WTC11 (cell line): ENCODE measurements at regions not wholly inside any gene's neighbourhood (a gene's known extent, or its start where the extent isn't known, plus 50 kb on each side); places are given as distances from the start of the nearest gene placed in this dataset.
"Not testable (repeated sequence)": the region's sequence is repeated elsewhere in the genome, so short reads cannot be mapped to it uniquely, and the experiment has no call there.

ENCODE experiments used
- ATAC-seq: fragments of 200-7000 bp; cut with Tn5 transposase; 2 replicates; pipeline ENCODE4 v1.10.0; 2021; ENCODE audit warnings: mild to moderate bottlenecking, moderate library complexity
- CTCF ChIA-PET: fragments of 300-600 bp; sonication (Branson Sonifier 250); formaldehyde crosslinking; loops from one replicate; lab custom pipeline; 2021; ENCODE audit warnings: antibody characterized with exemption; lab: Charles Lee
- POLR2A ChIA-PET: fragments of 350-600 bp; sonication (Branson Sonifier 250); formaldehyde crosslinking; loops from one replicate; lab custom pipeline; 2021; ENCODE audit warnings: antibody characterized with exemption; lab: Charles Lee
- DNase-seq: peaks from one replicate; pipeline ENCODE4 v3.0.0; 2021; ENCODE audit warnings: low spot score
- H3K27ac Mint-ChIP-seq: 2 replicates; pipeline ENCODE4 v1.8.0; 2021; ENCODE audit warnings: mixed read lengths
- H3K27me3 Mint-ChIP-seq: 2 replicates; pipeline ENCODE4 v1.8.0; 2021; ENCODE audit warnings: low read depth, mild to moderate bottlenecking, moderate library complexity, mixed read lengths
- H3K36me3 Mint-ChIP-seq: 2 replicates; pipeline ENCODE4 v1.8.0; 2021; ENCODE audit warnings: mixed read lengths
- H3K4me1 Mint-ChIP-seq: 2 replicates; pipeline ENCODE4 v1.8.0; 2022; ENCODE audit warnings: mixed read lengths
- H3K4me3 Mint-ChIP-seq: 2 replicates; pipeline ENCODE4 v1.8.0; 2021; ENCODE audit warnings: mild to moderate bottlenecking, moderate library complexity, mixed read lengths
- H3K9me3 Mint-ChIP-seq: 2 replicates; pipeline ENCODE4 v1.8.0; 2021; ENCODE audit warnings: mixed read lengths
- GTF2I ChIP-seq: fragments of 250-450 bp; sonication (Bioruptor Pico); conservative IDR thresholded peaks from 2 replicates; pipeline ENCODE4 v1.4.0; 2021; ENCODE audit warnings: mild to moderate bottlenecking
- HMGA2 ChIP-seq: fragments of 250-450 bp; sonication (Bioruptor Pico); IDR thresholded peaks from 2 replicates; pipeline ENCODE4 v1.4.0; 2021; ENCODE audit warnings: mild to moderate bottlenecking, moderate library complexity
- IRF2 ChIP-seq: sonication (generic); formaldehyde crosslinking; IDR thresholded peaks from 2 replicates; pipeline ENCODE4 v1.8.0; 2022; ENCODE audit warnings: low read depth, missing genetic modification reagents, borderline replicate concordance
- RELA ChIP-seq: sonication (generic); formaldehyde crosslinking; IDR thresholded peaks from 2 replicates; pipeline ENCODE4 v1.8.1; 2022; ENCODE audit warnings: missing genetic modification reagents, mild to moderate bottlenecking, borderline replicate concordance
- TCF7 ChIP-seq: sonication (generic); formaldehyde crosslinking; IDR thresholded peaks from 2 replicates; pipeline ENCODE4 v1.8.0; 2022; ENCODE audit warnings: mild to moderate bottlenecking, low read depth, missing genetic modification reagents, moderate library complexity
- ZNF138 ChIP-seq: sonication (generic); formaldehyde crosslinking; conservative IDR thresholded peaks from 2 replicates; pipeline ENCODE4 v1.8.1; 2022; ENCODE audit warnings: mild to moderate bottlenecking, moderate library complexity, missing genetic modification reagents
- ZNF396 ChIP-seq: fragments of 250-450 bp; sonication (Bioruptor Pico); IDR thresholded peaks from 2 replicates; pipeline ENCODE4 v1.8.0; 2021; ENCODE audit warnings: mild to moderate bottlenecking, moderate library complexity, borderline replicate concordance
- TF ChIP-seq, protein P1 (sequence below): sonication (generic); formaldehyde crosslinking; IDR thresholded peaks from 2 replicates; pipeline ENCODE4 v1.8.1; 2023; ENCODE audit warnings: mild to moderate bottlenecking, missing genetic modification reagents, moderate library complexity
- TF ChIP-seq, protein P2 (sequence below): sonication (generic); formaldehyde crosslinking; conservative IDR thresholded peaks from 2 replicates; pipeline ENCODE4 v1.8.1; 2022; ENCODE audit warnings: mild to moderate bottlenecking, missing genetic modification reagents
- TF ChIP-seq, protein P3 (sequence below): sonication (generic); formaldehyde crosslinking; IDR thresholded peaks from 2 replicates; pipeline ENCODE4 v1.8.1; 2023; ENCODE audit warnings: mild to moderate bottlenecking, missing genetic modification reagents
- TF ChIP-seq, protein P4 (sequence below): sonication (generic); formaldehyde crosslinking; conservative IDR thresholded peaks from 2 replicates; pipeline ENCODE4 v1.8.1; 2023; ENCODE audit warnings: mild to moderate bottlenecking, low read depth, missing genetic modification reagents, moderate library complexity
- TF ChIP-seq, protein P5 (sequence below): sonication (generic); formaldehyde crosslinking; IDR thresholded peaks from 2 replicates; pipeline ENCODE4 v1.8.1; 2022; ENCODE audit warnings: low read depth, mild to moderate bottlenecking, moderate library complexity, missing genetic modification reagents, borderline replicate concordance
- TF ChIP-seq, protein P6 (sequence below): fragments of 250-450 bp; sonication (Bioruptor Pico); conservative IDR thresholded peaks from 2 replicates; pipeline ENCODE4 v1.9.0; 2021; ENCODE audit warnings: mild to moderate bottlenecking

DNA sequence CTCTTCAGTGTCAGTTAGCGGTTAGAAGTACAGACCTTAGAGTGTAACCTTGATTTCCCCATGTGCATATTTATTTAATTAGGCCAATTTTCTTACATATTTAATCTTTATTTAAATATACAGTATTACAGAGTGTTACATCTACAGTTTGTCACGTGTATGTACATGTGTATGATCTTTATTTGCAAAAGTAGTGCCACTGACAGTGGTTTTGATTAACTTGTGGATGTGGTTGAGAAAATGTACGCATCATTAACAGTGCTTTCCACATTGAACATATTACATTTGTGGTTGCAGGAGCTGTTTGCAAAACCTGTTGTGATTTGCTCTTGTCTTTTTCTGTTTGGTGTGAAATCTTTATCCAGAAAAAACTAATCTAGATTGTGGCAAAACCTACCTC lies 535.5 kb downstream of the FLRT2 start:
- DNase-seq (no peak), ATAC-seq (no peak)
- TF ChIP-seq, protein P1, sequence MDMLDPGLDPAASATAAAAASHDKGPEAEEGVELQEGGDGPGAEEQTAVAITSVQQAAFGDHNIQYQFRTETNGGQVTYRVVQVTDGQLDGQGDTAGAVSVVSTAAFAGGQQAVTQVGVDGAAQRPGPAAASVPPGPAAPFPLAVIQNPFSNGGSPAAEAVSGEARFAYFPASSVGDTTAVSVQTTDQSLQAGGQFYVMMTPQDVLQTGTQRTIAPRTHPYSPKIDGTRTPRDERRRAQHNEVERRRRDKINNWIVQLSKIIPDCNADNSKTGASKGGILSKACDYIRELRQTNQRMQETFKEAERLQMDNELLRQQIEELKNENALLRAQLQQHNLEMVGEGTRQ: no peak
- TF ChIP-seq ZNF396 (CRISPR knock-in tag): no peak
- no peak for TF ChIP-seq IRF2 (CRISPR knock-in tag)
- TF ChIP-seq, protein P2, sequence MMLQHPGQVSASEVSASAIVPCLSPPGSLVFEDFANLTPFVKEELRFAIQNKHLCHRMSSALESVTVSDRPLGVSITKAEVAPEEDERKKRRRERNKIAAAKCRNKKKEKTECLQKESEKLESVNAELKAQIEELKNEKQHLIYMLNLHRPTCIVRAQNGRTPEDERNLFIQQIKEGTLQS (CRISPR knock-in tag): no peak
- TF ChIP-seq TCF7 (CRISPR knock-in tag): no peak
- no peak for TF ChIP-seq HMGA2 (CRISPR knock-in tag)
- no peak for TF ChIP-seq ZNF138 (CRISPR knock-in tag)
- TF ChIP-seq, protein P3, sequence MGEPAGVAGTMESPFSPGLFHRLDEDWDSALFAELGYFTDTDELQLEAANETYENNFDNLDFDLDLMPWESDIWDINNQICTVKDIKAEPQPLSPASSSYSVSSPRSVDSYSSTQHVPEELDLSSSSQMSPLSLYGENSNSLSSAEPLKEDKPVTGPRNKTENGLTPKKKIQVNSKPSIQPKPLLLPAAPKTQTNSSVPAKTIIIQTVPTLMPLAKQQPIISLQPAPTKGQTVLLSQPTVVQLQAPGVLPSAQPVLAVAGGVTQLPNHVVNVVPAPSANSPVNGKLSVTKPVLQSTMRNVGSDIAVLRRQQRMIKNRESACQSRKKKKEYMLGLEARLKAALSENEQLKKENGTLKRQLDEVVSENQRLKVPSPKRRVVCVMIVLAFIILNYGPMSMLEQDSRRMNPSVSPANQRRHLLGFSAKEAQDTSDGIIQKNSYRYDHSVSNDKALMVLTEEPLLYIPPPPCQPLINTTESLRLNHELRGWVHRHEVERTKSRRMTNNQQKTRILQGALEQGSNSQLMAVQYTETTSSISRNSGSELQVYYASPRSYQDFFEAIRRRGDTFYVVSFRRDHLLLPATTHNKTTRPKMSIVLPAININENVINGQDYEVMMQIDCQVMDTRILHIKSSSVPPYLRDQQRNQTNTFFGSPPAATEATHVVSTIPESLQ: no peak
- TF ChIP-seq, protein P4, sequence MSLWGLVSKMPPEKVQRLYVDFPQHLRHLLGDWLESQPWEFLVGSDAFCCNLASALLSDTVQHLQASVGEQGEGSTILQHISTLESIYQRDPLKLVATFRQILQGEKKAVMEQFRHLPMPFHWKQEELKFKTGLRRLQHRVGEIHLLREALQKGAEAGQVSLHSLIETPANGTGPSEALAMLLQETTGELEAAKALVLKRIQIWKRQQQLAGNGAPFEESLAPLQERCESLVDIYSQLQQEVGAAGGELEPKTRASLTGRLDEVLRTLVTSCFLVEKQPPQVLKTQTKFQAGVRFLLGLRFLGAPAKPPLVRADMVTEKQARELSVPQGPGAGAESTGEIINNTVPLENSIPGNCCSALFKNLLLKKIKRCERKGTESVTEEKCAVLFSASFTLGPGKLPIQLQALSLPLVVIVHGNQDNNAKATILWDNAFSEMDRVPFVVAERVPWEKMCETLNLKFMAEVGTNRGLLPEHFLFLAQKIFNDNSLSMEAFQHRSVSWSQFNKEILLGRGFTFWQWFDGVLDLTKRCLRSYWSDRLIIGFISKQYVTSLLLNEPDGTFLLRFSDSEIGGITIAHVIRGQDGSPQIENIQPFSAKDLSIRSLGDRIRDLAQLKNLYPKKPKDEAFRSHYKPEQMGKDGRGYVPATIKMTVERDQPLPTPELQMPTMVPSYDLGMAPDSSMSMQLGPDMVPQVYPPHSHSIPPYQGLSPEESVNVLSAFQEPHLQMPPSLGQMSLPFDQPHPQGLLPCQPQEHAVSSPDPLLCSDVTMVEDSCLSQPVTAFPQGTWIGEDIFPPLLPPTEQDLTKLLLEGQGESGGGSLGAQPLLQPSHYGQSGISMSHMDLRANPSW (CRISPR knock-in tag): no peak
- TF ChIP-seq, protein P5, sequence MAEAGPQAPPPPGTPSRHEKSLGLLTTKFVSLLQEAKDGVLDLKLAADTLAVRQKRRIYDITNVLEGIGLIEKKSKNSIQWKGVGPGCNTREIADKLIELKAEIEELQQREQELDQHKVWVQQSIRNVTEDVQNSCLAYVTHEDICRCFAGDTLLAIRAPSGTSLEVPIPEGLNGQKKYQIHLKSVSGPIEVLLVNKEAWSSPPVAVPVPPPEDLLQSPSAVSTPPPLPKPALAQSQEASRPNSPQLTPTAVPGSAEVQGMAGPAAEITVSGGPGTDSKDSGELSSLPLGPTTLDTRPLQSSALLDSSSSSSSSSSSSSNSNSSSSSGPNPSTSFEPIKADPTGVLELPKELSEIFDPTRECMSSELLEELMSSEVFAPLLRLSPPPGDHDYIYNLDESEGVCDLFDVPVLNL (CRISPR knock-in tag): no peak
- TF ChIP-seq RELA (CRISPR knock-in tag): no peak
- TF ChIP-seq, protein P6, sequence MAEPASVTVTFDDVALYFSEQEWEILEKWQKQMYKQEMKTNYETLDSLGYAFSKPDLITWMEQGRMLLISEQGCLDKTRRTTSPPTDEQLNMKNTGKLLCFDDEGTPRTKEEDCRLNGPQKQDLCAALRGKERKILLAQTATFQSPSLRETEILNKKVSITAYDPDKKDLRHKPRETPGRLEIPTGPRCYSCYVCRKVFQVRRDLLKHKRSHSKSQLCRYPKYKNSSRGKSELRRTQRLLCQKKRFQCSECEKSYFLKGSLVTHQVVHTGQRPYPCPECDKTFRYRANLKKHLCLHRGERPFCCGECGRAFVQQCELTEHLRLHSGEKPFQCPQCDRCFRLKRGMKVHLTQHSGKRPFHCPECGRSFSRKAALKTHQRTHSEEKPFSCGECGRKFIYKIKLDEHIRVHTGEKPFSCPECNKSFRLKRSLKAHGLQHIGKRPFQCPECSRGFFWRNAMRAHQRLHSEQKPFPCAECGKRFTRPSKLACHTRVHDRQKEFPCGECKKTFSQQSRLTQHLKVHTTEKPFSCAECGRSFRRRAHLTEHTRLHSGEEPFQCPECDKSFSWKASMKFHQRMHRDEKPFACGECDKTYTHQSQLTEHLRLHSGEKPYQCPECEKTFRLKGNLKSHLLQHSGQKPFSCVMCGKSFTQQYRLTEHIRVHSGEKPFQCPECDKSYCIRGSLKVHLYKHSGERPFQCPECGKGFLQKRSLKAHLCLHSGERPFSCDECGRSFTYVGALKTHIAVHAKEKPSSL (CRISPR knock-in tag): no peak
- Mint-ChIP-seq H3K36me3 (no peaks in the 10 kb centered on the region), H3K27ac (no peak overlapping the region), H3K9me3 (peaks cover 6% of the 10 kb centered on the region), H3K27me3 (no peaks in the 10 kb centered on the region), H3K4me3 (no peak overlapping the region), H3K4me1 (no peaks in the 10 kb centered on the region)
- POLR2A ChIA-PET: no interaction called here
- CTCF ChIA-PET: no interaction called here

DNA sequence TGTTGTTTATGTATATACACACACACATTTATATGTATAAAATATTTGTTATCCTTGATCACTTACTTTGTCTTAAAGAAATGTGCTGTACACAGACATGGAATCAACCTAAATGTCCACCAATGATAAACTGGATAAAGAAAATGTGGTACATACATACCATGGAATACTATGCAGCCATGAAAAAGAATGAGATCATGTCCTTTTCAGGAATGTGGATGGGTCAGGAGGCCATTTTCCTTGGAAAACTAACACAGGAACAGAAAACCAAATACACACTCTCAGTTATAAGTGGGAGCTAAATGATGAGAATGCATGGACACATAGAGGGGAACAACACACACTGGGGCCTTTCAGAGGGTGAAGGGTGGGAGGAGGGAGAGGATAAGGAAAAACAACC lies 534.7 kb downstream of the FLRT2 start:
- H3K36me3 Mint-ChIP-seq, DNase-seq, H3K27ac Mint-ChIP-seq, H3K9me3 Mint-ChIP-seq, H3K4me1 Mint-ChIP-seq, CTCF ChIA-PET, ATAC-seq, POLR2A ChIA-PET, H3K4me3 Mint-ChIP-seq, H3K27me3 Mint-ChIP-seq: not testable (repeated sequence)
- TF ChIP-seq GTF2I: peak; percentile 82
